ENCODE measurements at regions not wholly inside any gene's neighbourhood (a gene's known extent, or its start where the extent isn't known, plus 50 kb on each side); places are given as distances from the start of the nearest gene placed in this dataset.
"Not testable (repeated sequence)": the region's sequence is repeated elsewhere in the genome, so short reads cannot be mapped to it uniquely, and the experiment has no call there.

DNA sequence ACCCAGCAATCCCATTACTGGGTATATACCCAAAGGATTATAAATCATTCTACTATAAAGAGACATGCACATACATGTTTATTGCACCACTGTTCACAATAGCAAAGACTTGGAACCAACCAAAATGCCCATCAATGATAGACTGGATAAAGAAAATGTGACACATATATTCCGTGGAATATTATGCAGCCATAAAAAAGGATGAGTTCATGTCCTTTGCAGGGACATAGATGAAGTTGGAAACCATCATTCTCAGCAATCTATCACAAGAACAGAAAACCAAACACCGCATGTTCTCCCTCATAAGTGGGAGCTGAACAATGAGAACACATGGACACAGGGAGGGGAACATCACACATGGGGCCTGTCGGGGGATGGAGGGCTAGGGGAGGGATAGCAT lies 113.2 kb upstream of the PRSS1 start:
- not testable (repeated sequence) for TF ChIP-seq CTCF (conservative IDR thresholded peaks at IDR 0.05 in 1 of 2, IDR thresholded peaks at IDR 0.05 in 1 of 2; ENCODE audit: low read depth in 1 of 2, low read length in 2 of 2); EZH2 (IDR thresholded peaks at IDR 0.05; ENCODE audit: low read length, missing control alignments)
